GM23248 (cell line): ENCODE measurements at regions not wholly inside any gene's neighbourhood (a gene's known extent, or its start where the extent isn't known, plus 50 kb on each side); places are given as distances from the start of the nearest gene placed in this dataset.

Experiments used
- EZH2 ChIP-seq: fragments of 200-600 bp; sonication (generic); IDR thresholded peaks from 2 replicates; pipeline ENCODE4 v1.6.1; 2018; ENCODE audit warnings: antibody characterized with exemption, mild to moderate bottlenecking; ENCODE audit not compliant: insufficient read depth, poor library complexity, severe bottlenecking
- EZH2phosphoT487 ChIP-seq: fragments of 200-600 bp; sonication (generic); IDR thresholded peaks from 2 replicates; pipeline ENCODE4 v1.6.1; 2018; ENCODE audit warnings: antibody characterized with exemption, moderate library complexity, mild to moderate bottlenecking, low read depth; ENCODE audit not compliant: insufficient read depth

DNA sequence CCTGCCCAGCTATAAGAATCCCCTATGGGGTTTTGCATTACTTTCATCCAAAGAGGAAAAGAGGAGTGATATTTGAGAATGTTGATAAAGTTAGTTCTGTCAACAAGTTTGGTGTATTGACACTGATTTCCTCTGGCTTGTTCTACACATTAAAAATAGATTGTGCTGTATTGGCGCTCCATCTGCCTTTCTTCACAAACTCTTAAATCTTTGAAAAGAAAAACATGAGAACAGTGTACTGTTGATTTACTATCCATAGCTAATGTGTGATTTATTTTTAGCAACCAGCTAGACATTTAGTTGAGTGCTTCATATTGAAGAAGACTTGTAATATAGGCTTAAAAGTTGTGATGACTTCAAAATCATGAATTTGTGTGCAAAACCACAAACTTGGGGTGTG lies 261.2 kb upstream of the ANKRD50 start:
- TF ChIP-seq EZH2 (no peak), EZH2phosphoT487 (no peak)
